ENCODE measurements at regions not wholly inside any gene's neighbourhood (a gene's known extent, or its start where the extent isn't known, plus 50 kb on each side); places are given as distances from the start of the nearest gene placed in this dataset.

DNA sequence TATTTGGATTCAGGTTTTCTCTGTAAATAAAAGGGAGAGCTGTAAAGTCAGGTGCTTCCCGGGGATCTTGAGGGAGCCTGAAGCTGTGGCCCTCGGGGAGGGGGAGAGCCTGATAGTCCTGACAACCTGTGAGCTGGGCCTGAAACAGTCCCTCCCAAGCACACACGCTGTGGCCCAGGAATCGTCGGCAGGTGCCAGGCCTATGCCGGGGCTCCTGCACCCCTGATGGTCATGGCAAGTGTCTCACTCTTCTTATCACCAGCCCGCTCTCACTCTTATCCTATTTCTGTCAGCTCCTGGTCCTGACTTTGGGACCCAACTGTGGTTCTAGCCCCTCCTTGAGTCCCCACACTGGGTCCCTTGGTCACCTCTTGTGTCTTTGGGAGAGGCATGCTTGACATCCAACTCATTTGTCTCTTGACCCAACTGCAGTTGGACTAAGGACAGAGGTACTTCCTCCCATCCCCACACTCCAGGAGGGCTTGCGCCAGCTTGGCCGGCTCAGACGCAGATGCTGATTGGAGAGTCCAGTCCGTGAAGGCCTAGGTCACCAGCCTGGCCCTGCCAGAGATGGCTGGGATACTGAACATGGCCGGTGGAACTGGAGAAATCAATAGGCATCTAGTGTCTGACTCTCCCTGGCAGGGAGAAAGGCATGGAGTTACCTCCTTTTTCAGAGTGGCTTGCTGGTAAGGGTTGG is 170.5 kb upstream of the WSCD1 start:
- H3K4me3 Mint-ChIP-seq, result no peak overlapping the region
- no peak for DNase-seq
- peaks cover 6% of the 10 kb centered on the region for H3K9me3 Mint-ChIP-seq
- intact Hi-C loops (cut with micrococcal nuclease), result no loop called here
- H3K4me1 Mint-ChIP-seq, result no peaks in the 10 kb centered on the region
- no peak for ATAC-seq (ENCODE audit: low read depth)
- POLR2A ChIA-PET, result no interaction called here
- H3K36me3 Mint-ChIP-seq (ENCODE audit: low read depth), result no peaks in the 10 kb centered on the region
- H3K27me3 Mint-ChIP-seq, result peaks cover 3% of the 10 kb centered on the region
- TF ChIP-seq, protein P1, sequence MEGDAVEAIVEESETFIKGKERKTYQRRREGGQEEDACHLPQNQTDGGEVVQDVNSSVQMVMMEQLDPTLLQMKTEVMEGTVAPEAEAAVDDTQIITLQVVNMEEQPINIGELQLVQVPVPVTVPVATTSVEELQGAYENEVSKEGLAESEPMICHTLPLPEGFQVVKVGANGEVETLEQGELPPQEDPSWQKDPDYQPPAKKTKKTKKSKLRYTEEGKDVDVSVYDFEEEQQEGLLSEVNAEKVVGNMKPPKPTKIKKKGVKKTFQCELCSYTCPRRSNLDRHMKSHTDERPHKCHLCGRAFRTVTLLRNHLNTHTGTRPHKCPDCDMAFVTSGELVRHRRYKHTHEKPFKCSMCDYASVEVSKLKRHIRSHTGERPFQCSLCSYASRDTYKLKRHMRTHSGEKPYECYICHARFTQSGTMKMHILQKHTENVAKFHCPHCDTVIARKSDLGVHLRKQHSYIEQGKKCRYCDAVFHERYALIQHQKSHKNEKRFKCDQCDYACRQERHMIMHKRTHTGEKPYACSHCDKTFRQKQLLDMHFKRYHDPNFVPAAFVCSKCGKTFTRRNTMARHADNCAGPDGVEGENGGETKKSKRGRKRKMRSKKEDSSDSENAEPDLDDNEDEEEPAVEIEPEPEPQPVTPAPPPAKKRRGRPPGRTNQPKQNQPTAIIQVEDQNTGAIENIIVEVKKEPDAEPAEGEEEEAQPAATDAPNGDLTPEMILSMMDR (IDR thresholded peaks at IDR 0.05), result no peak
- H3K27ac Mint-ChIP-seq, result no peak overlapping the region
- CTCF ChIA-PET, result no interaction called here

DNA sequence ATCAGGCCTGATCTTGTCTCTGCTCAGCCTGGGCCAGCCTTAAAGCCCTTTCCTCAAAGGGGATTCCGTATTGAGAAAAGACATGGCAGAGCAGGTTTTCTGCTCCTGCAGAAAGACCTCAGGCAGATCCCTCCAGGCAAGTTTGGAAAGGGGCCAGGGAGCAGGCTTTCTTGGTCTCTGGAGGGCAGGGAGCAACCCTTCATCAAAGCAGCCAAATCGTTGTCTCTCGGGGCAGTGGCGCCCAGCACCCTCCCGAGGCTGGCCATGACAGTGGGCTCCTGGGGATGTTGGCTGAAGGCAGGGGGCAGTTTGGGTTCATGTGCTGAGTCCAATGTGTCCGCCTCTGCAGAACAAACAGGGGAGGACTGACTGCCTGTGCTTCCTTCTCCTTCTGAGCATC is 168.4 kb upstream of the WSCD1 start:
- TF ChIP-seq, protein P1 (IDR thresholded peaks at IDR 0.05), result no peak
- Mint-ChIP-seq H3K27me3 (peaks cover 5% of the 10 kb centered on the region), H3K9me3 (peaks cover 10% of the 10 kb centered on the region), H3K36me3 (ENCODE audit: low read depth) (no peaks in the 10 kb centered on the region), H3K4me1 (no peaks in the 10 kb centered on the region), H3K27ac (no peak overlapping the region), H3K4me3 (no peak overlapping the region)
- DNase-seq, result no peak
- POLR2A ChIA-PET, result no interaction called here
- CTCF ChIA-PET, result no interaction called here
- no peak for ATAC-seq (ENCODE audit: low read depth)
- intact Hi-C loops (cut with micrococcal nuclease), result no loop called here

DNA sequence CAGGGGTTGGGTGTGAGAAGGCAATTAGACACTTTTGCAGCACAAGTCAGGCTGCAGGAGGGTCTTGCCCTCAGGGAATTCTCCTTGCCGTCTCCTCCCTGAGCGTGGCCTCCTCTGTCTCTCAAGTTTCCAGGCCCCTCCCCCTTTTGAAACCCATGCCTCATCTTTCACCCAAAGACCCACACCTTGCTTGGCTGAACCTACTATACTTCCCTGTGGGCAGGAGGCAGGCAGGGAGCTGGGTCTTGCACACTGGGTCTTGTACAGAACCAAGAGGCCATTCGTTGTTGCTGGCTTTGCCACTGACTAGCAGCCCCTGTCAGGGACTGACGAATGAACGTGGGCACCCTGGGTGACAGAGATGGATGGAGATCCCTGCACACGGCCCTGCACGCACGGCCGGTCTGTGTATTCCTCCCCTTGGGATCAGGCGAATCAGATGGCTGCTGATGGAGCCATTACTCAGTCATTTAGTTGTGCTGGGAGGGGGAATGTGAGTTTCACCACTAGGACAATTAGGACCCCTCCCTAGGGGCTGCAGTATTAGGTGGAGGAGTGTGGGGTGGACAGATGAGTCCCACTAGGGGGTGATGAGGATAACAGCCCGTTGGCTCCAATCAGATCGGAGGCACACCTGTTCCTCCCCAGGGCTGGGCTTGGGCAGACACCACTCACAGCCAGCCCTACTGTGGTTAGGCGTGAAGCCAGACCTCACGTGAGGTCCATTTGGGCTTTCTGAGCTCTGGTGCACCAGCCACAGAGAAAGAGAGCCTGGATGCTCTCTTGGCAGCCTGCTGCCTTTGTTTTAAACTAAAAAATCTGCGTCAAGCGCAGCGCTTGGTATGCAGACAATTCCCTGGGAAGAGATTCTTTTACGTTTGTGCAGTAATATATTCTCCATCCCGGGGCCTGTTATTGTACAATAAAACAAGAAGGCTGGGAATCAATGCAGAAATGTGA is 167.7 kb upstream of the WSCD1 start:
- TF ChIP-seq, protein P1 (IDR thresholded peaks at IDR 0.05), result no peak
- ChIA-PET POLR2A (no interaction called here), CTCF (no interaction called here)
- Mint-ChIP-seq H3K27ac (no peak overlapping the region), H3K4me1 (no peaks in the 10 kb centered on the region), H3K4me3 (no peak overlapping the region), H3K9me3 (peaks cover 10% of the 10 kb centered on the region), H3K27me3 (peaks cover 5% of the 10 kb centered on the region), H3K36me3 (ENCODE audit: low read depth) (no peaks in the 10 kb centered on the region)
- no peak for DNase-seq
- intact Hi-C loops (cut with micrococcal nuclease), result no loop called here
- no peak for ATAC-seq (ENCODE audit: low read depth)

DNA sequence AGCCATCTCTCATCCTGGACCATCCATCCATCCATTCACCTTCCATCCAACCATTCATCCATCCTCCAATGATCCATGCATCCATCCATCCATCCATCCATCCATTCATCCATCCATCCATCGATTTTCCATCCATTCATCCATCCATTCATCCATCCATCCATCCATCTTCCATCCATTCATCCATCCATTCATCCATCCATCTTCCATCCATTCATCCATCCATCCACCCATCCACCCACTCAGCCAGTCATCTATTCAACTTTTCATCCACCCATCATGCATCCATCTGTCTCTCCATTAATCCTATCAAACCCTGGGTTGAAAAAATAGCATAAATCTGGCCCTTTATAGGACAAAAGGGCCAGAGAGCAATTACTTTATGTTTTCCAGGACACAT is 158.3 kb upstream of the WSCD1 start:
- no peak overlapping the region for H3K27ac Mint-ChIP-seq
- no peaks in the 10 kb centered on the region for H3K36me3 Mint-ChIP-seq (ENCODE audit: low read depth)
- ChIA-PET POLR2A (no interaction called here), CTCF (no interaction called here)
- H3K4me1 Mint-ChIP-seq, result no peaks in the 10 kb centered on the region
- no peaks in the 10 kb centered on the region for H3K9me3 Mint-ChIP-seq
- no peak for ATAC-seq (ENCODE audit: low read depth)
- H3K4me3 Mint-ChIP-seq, result no peak overlapping the region
- intact Hi-C loops (cut with micrococcal nuclease), result no loop called here
- no peak for DNase-seq
- TF ChIP-seq, protein P1 (IDR thresholded peaks at IDR 0.05), result no peak
- no peaks in the 10 kb centered on the region for H3K27me3 Mint-ChIP-seq

DNA sequence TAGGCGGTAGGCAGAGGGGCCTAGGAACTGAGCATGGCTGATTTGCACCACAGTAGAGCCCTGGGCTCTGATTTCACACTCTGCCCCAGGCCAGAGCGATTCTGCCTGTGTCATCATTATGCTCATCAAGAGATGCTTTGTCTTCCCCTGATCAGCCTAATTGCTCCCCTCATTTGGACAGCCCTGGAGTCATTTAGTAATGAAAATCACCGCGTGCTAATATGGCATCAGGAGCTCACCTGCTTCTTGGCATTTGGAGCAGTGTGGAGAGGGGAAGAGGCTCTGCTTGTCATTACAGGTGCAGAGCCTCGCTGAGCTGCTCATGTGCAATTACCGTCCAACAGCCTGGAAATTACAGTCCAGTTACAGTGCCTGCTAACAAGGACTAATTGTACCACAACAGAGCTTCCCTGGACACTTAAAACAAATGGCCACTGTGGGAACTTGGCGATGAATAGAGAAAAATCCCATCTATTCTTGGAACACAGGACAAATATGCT is 157.1 kb upstream of the WSCD1 start:
- H3K27me3 Mint-ChIP-seq, result no peaks in the 10 kb centered on the region
- no peak for ATAC-seq (ENCODE audit: low read depth)
- no peak overlapping the region for H3K27ac Mint-ChIP-seq
- DNase-seq, result no peak
- intact Hi-C loops (cut with micrococcal nuclease), result no loop called here
- CTCF ChIA-PET, result no interaction called here
- no peaks in the 10 kb centered on the region for H3K36me3 Mint-ChIP-seq (ENCODE audit: low read depth)
- no peaks in the 10 kb centered on the region for H3K9me3 Mint-ChIP-seq
- H3K4me3 Mint-ChIP-seq, result no peak overlapping the region
- no peaks in the 10 kb centered on the region for H3K4me1 Mint-ChIP-seq
- POLR2A ChIA-PET, result no interaction called here
- TF ChIP-seq, protein P1 (IDR thresholded peaks at IDR 0.05), result no peak
